ENCODE measurements at regions not wholly inside any gene's neighbourhood (a gene's known extent, or its start where the extent isn't known, plus 50 kb on each side); places are given as distances from the start of the nearest gene placed in this dataset.

DNA sequence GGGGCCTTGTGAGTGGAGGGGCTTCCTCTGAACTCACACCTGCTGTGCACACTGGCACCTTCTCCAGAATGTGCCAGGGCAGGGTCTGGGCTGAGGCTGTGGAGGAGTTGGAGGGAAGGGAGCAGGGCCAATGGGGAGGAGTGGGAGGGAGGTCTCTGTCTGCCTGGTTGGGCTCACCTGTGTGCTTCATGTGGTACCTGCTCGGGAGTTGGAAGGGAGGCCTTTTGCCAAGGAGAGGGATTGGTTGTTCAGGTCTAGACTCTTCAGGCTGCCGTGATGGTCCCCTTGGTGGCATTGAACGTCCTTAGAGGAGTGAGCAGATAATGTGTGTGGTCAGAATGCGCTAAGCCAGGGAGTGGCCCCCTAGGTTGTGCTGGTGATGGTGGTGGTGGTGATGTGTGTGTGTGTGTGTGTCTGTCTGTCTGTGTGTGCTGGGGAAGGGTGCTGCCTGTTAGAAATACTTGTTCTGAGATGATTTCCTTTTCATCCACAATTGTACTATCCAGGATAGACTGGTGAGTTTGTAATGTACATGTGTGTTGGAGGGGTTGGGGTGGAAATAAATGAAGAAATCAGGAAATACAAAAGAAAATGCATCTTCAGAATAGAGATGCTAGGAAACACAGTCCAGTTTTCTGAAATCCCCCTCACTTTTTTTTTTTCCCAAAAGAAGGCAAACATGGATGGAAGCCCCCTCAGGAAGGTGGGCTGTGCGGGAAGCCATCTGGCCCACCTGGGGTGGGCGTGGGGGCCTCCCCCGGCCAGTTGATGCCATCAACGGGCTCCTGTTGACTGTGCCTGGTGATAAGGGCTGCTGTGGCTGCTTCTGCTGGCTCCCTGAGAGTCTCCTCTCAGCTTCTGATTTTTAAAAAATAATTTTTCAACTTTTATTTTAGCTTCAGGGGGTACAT, 140.5 kb upstream of the ZNF536 start:
- Histone ChIP-seq H3K9me3 (no peaks in the 10 kb centered on the region), H3K36me3 (replicated peaks in 1 of 2; ENCODE audit: insufficient read depth in 1 of 2, low read depth in 2 of 2) (no peaks in the 10 kb centered on the region), H3K4me3 (no peak overlapping the region), H3K27ac (no peak overlapping the region), H3K27me3 (peaks cover 0 to 20% of the 10 kb centered on the region in 2 donors), H3K4me1 (peaks cover 20% of the 10 kb centered on the region)
- intact Hi-C loops (cut with DNase I): no loop called here
- WGBS, 2 donors: 42 to 45% methylated on average over 8 of the region's 8 CpGs
- DNase-seq (no peak), ATAC-seq (no peak)
- no peak for TF ChIP-seq POLR2A (IDR thresholded peaks at IDR 0.05)
- TF ChIP-seq, protein P1, sequence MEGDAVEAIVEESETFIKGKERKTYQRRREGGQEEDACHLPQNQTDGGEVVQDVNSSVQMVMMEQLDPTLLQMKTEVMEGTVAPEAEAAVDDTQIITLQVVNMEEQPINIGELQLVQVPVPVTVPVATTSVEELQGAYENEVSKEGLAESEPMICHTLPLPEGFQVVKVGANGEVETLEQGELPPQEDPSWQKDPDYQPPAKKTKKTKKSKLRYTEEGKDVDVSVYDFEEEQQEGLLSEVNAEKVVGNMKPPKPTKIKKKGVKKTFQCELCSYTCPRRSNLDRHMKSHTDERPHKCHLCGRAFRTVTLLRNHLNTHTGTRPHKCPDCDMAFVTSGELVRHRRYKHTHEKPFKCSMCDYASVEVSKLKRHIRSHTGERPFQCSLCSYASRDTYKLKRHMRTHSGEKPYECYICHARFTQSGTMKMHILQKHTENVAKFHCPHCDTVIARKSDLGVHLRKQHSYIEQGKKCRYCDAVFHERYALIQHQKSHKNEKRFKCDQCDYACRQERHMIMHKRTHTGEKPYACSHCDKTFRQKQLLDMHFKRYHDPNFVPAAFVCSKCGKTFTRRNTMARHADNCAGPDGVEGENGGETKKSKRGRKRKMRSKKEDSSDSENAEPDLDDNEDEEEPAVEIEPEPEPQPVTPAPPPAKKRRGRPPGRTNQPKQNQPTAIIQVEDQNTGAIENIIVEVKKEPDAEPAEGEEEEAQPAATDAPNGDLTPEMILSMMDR (IDR thresholded peaks at IDR 0.05): no peak

DNA sequence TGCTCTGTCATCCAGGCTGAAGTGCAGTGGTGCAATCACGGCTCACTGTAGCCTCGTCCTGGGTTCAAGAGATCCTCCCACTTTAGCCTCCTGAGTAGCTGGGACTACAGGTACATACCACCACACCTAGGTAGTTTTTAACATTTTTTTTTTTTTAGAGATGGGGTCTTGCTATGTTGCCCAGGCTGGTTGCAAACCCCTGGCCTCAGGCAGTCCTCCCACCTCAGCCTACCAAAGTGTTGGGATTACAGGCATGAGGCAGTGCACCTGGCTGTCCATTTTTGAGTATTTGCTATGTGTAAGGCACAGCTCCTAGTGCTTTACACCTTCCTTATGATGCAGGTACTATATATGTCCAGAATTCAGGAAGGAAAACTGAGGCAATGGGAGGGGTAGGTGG, 138.8 kb upstream of the ZNF536 start:
- ATAC-seq (no peak), DNase-seq (no peak)
- WGBS, 2 donors: 35 to 36% methylated on average over 2 of the region's 2 CpGs
- Histone ChIP-seq H3K4me1 (peaks cover 6% of the 10 kb centered on the region), H3K9me3 (no peaks in the 10 kb centered on the region), H3K36me3 (replicated peaks in 1 of 2; ENCODE audit: insufficient read depth in 1 of 2, low read depth in 2 of 2) (no peaks in the 10 kb centered on the region), H3K27me3 (peaks cover 0 to 10% of the 10 kb centered on the region in 2 donors), H3K27ac (no peak overlapping the region), H3K4me3 (no peak overlapping the region)
- TF ChIP-seq, protein P1 (IDR thresholded peaks at IDR 0.05): no peak
- TF ChIP-seq POLR2A (IDR thresholded peaks at IDR 0.05): no peak
- intact Hi-C loops (cut with DNase I): no loop called here

DNA sequence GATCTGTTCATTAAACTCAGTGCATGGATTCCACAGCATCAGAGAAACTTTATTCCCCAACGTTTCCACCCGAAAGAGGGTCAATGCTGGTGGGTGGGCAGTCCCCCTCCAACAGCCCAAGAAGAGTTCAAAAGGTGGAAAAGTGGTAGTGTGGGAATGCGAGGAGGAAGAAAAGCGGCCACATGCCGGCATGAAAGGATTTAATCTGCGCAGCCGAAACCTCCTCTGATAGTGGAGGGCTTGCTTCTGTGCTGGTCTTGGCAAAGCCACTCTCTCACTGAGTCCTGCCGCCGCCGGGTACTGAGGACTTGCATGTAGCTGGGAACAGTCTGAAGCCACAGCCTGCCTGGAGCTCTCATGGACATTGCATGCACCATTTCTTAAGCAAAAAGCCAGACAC, 136.2 kb upstream of the ZNF536 start:
- Histone ChIP-seq H3K4me1 (no peaks in the 10 kb centered on the region), H3K27me3 (peaks cover 0 to 3% of the 10 kb centered on the region in 2 donors), H3K36me3 (replicated peaks in 1 of 2; ENCODE audit: insufficient read depth in 1 of 2, low read depth in 2 of 2) (no peaks in the 10 kb centered on the region), H3K4me3 (no peak overlapping the region), H3K9me3 (no peaks in the 10 kb centered on the region), H3K27ac (no peak overlapping the region)
- intact Hi-C loops (cut with DNase I): no loop called here
- 23 to 25% methylated on average over 10 of the region's 10 CpGs for WGBS, 2 donors
- TF ChIP-seq, protein P1 (IDR thresholded peaks at IDR 0.05): no peak
- no peak for TF ChIP-seq POLR2A (IDR thresholded peaks at IDR 0.05)
- no peak for ATAC-seq
- no peak for DNase-seq

DNA sequence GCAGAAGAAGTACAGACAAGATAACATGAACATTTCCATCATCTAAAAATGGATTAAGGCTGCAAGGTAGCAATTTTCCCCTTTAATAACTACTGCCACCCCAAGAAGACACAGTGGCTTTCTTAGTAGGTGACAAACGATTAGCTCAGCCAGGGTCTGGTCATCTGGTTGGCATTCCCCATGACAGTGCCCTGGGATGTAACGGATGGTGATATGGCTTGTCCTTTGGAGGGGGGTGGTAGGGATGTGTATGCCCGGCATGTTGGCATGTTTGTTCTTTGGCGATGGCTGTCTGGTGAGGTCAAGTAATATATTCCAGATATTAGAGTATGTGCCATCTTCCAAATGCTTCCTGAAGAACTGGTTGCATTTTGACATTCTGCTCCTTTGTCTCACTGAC, 135.6 kb upstream of the ZNF536 start:
- ATAC-seq (no peak), DNase-seq (no peak)
- H3K27me3 ChIP-seq: peaks cover 0 to 3% of the 10 kb centered on the region in 2 donors
- no peaks in the 10 kb centered on the region for H3K36me3 ChIP-seq (replicated peaks in 1 of 2; ENCODE audit: insufficient read depth in 1 of 2, low read depth in 2 of 2)
- H3K4me3 ChIP-seq: no peak overlapping the region
- H3K27ac ChIP-seq: no peak overlapping the region
- intact Hi-C loops (cut with DNase I): no loop called here
- no peaks in the 10 kb centered on the region for H3K4me1 ChIP-seq
- TF ChIP-seq, protein P1 (IDR thresholded peaks at IDR 0.05): no peak
- no peak for TF ChIP-seq POLR2A (IDR thresholded peaks at IDR 0.05)
- no peaks in the 10 kb centered on the region for H3K9me3 ChIP-seq
- WGBS, 2 donors: 66 to 72% methylated on average over 2 to 4 of the region's 4 CpGs

DNA sequence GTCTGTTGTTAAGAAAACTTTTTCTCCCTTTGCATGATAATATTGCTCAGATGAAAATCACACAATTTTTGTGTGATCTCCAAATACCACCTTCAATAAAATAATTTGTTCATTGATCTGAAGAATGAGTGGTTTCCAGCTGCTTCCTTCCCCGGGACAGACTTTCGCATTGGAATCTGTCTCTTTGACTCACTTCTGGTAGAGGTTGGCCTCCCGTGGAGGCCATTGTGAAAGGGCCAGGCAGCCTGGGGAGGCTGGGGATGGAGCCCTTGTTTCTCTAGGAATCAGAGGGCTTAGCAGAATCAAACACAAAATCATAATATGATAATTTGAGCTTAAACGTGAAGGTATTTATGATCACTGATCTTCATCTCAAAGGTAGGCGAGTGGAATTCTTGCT, 135.0 kb upstream of the ZNF536 start:
- no peak for TF ChIP-seq POLR2A (IDR thresholded peaks at IDR 0.05)
- TF ChIP-seq, protein P1 (IDR thresholded peaks at IDR 0.05): no peak
- Histone ChIP-seq H3K27ac (no peak overlapping the region), H3K27me3 (peaks cover 0 to 3% of the 10 kb centered on the region in 2 donors), H3K9me3 (no peaks in the 10 kb centered on the region), H3K4me3 (no peak overlapping the region), H3K36me3 (replicated peaks in 1 of 2; ENCODE audit: insufficient read depth in 1 of 2, low read depth in 2 of 2) (no peaks in the 10 kb centered on the region), H3K4me1 (no peaks in the 10 kb centered on the region)
- ATAC-seq (no peak), DNase-seq (no peak)
- WGBS, 2 donors: 62 to 64% methylated on average over 5 of the region's 5 CpGs
- intact Hi-C loops (cut with DNase I): no loop called here

Data from body of pancreas (tissue), 4 donors.